Osteoblast (primary cell): ENCODE measurements at regions not wholly inside any gene's neighbourhood (a gene's known extent, or its start where the extent isn't known, plus 50 kb on each side); places are given as distances from the start of the nearest gene placed in this dataset.
"Not testable (repeated sequence)": the region's sequence is repeated elsewhere in the genome, so short reads cannot be mapped to it uniquely, and the experiment has no call there.

Experiments
- DNase-seq: peaks from one replicate; pipeline ENCODE4 v3.0.0; 2011; ENCODE audit warnings: low spot score, mixed read lengths; ENCODE audit not compliant: insufficient read length; ENCODE audit errors: missing footprints
- H2AFZ ChIP-seq: 2 replicates; pipeline ENCODE4 v1.6.0; 2011; ENCODE audit warnings: mild to moderate bottlenecking, low read length
- H3K27ac ChIP-seq: 2 replicates; pipeline ENCODE4 v1.5.1; 2011; ENCODE audit warnings: mild to moderate bottlenecking, low read depth, low read length, moderate library complexity
- H3K27me3 ChIP-seq: 2 replicates; pipeline ENCODE4 v1.6.0; 2012; ENCODE audit warnings: mild to moderate bottlenecking, control low read depth, inconsistent platforms, low read length, moderate library complexity; ENCODE audit not compliant: insufficient read depth
- H3K36me3 ChIP-seq: 2 replicates; pipeline ENCODE4 v1.5.1; 2011; ENCODE audit warnings: mild to moderate bottlenecking, low read length, control low read depth, moderate library complexity; ENCODE audit not compliant: insufficient read depth
- H3K4me1 ChIP-seq: 2 replicates; pipeline ENCODE4 v1.5.1; 2011; ENCODE audit warnings: mild to moderate bottlenecking, low read length, control low read depth, moderate library complexity; ENCODE audit not compliant: insufficient read depth
- H3K4me2 ChIP-seq: 2 replicates; pipeline ENCODE4 v1.6.0; 2011; ENCODE audit warnings: mild to moderate bottlenecking, low read length; ENCODE audit not compliant: insufficient read depth
- H3K4me3 ChIP-seq: fragments of 200-600 bp; sonication (generic); 3 replicates; pipeline ENCODE4 v1.5.1; 2012; ENCODE audit warnings: mild to moderate bottlenecking, low read length, inconsistent platforms; ENCODE audit not compliant: insufficient read depth
- H3K79me2 ChIP-seq: 2 replicates; pipeline ENCODE4 v1.6.0; 2012; ENCODE audit warnings: mild to moderate bottlenecking, low read length, control low read depth, inconsistent platforms; ENCODE audit not compliant: insufficient read depth
- H3K9me3 ChIP-seq: 2 replicates; pipeline ENCODE4 v1.5.1; 2011; ENCODE audit warnings: low read depth, low read length, control low read depth
- H4K20me1 ChIP-seq: 2 replicates; pipeline ENCODE4 v1.6.0; 2012; ENCODE audit warnings: mild to moderate bottlenecking, low read length, control low read depth; ENCODE audit not compliant: insufficient read depth
- TF ChIP-seq, protein P1 (sequence below): IDR thresholded peaks from 2 replicates; pipeline ENCODE4 v1.5.1; 2011; ENCODE audit warnings: mild to moderate bottlenecking, low read depth, low read length, moderate library complexity; ENCODE audit errors: extremely low read depth

DNA sequence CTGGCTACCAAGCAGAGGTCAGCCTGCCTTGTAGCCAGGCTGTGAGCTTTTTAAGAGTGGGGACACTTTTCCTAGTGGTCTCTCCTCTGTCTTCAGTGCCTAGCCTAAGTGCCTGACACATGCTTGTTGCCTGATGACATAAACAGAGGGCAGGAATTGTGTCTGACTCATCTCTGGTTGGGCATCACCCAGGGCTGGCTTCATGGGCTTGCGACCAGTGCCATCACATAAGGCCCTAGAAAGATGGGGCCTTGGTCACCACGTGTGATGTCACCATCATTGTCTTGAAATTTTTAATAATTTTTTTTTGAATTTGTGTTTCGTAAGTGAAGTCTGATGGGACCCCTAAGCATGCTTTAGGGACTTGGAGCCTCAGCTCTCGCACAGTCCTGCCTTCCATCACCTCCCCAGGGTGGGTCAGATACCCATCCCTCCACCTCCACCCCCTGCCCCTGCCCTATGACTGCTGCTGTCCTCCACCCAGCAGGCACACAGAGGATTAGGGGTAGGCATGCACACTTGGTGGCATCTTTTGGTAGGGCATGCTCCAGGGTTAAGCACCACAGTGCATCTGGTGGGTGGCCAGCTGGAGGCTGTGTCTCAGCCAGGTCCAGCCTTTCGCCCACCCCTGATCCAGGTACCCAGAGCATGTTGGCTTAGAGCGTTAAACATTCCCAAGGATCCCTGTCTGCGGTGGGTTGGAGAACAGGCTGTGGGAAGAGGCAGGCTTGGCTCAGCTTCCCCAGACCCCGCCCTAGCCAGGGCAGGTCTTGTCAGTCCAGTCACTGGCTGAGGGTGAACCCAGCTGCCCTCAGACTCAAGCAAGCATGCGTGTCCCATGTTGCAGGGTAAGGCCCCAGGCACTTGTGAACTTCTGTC lies 80.1 kb upstream of the SH3PXD2B start:
- H3K27ac ChIP-seq = no peak overlapping the region
- no peaks in the 10 kb centered on the region for H3K79me2 ChIP-seq
- H3K4me1 ChIP-seq = peaks cover 4% of the 10 kb centered on the region
- no peak for DNase-seq
- no peak overlapping the region for H3K4me3 ChIP-seq
- H2AFZ ChIP-seq = no peak overlapping the region
- peaks cover 25% of the 10 kb centered on the region for H3K27me3 ChIP-seq
- H3K4me2 ChIP-seq = no peak overlapping the region
- TF ChIP-seq, protein P1, sequence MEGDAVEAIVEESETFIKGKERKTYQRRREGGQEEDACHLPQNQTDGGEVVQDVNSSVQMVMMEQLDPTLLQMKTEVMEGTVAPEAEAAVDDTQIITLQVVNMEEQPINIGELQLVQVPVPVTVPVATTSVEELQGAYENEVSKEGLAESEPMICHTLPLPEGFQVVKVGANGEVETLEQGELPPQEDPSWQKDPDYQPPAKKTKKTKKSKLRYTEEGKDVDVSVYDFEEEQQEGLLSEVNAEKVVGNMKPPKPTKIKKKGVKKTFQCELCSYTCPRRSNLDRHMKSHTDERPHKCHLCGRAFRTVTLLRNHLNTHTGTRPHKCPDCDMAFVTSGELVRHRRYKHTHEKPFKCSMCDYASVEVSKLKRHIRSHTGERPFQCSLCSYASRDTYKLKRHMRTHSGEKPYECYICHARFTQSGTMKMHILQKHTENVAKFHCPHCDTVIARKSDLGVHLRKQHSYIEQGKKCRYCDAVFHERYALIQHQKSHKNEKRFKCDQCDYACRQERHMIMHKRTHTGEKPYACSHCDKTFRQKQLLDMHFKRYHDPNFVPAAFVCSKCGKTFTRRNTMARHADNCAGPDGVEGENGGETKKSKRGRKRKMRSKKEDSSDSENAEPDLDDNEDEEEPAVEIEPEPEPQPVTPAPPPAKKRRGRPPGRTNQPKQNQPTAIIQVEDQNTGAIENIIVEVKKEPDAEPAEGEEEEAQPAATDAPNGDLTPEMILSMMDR = no peak
- no peaks in the 10 kb centered on the region for H3K9me3 ChIP-seq
- H4K20me1 ChIP-seq = no peaks in the 10 kb centered on the region
- H3K36me3 ChIP-seq = no peaks in the 10 kb centered on the region

DNA sequence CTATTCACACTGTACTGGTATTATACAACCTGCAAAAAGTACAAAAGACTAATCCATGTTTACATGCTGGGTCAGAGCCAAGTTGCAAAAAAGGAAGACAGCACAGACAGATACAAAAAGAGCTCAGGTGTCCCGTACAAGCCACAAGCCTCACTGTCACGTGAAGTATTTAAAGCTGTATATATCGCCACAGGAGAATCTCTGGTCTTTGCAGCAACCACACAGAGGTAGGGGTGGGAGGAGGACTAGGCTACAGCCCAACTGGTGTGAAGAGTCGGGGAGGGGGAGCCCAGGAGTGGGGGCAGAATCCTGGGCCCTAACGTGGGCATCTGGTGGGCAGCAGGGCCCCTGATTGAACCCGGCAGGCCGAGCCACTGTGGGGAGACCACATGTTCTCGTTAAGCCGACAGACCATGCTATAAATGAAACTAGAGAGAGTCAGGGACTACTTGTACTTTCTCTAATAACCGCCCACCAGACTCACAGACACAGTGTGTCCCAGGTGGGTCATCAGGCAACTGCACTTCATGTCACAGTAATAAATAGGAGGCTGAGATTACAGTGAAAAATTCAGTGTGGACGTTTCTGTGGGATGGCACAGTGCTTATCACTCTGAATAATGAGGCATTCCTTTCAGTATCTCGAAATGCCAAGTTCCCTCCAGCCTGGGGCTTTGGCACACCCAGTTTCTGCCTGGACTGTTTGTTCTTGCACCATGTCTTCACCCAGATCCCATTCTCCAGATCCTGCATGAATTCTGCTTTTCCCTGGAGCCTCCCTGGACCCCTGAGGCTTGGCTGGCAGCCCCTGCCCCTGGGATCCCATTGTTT lies 79.3 kb upstream of the SH3PXD2B start:
- H3K27ac ChIP-seq = no peak overlapping the region
- H3K36me3 ChIP-seq = no peaks in the 10 kb centered on the region
- TF ChIP-seq, protein P1 = no peak
- H3K4me2 ChIP-seq = no peak overlapping the region
- H3K4me3 ChIP-seq = no peak overlapping the region
- no peak overlapping the region for H2AFZ ChIP-seq
- no peaks in the 10 kb centered on the region for H3K9me3 ChIP-seq
- no peak for DNase-seq
- no peaks in the 10 kb centered on the region for H4K20me1 ChIP-seq
- peaks cover 19% of the 10 kb centered on the region for H3K27me3 ChIP-seq
- no peaks in the 10 kb centered on the region for H3K79me2 ChIP-seq
- peaks cover 4% of the 10 kb centered on the region for H3K4me1 ChIP-seq

DNA sequence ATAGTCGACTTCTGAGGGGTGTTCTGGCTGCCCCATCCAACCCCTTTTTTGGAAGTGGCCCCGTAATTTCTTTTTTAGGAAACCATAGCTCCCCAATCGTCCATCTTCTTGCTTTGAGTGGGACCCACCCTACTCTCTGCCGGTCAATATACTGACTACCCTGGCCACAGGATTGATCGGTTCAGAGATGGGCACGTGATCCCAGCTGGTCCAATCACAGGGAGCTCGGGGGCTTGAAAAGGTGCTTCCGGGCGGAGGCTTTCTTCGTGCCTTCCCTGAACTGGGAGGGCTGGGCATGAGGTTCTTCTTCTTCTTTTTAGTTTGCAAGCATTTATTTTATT lies 78.7 kb upstream of the SH3PXD2B start:
- H3K9me3 ChIP-seq = no peaks in the 10 kb centered on the region
- H3K27me3 ChIP-seq = peaks cover 19% of the 10 kb centered on the region
- H3K4me2 ChIP-seq = no peak overlapping the region
- no peaks in the 10 kb centered on the region for H3K36me3 ChIP-seq
- H3K27ac ChIP-seq = no peak overlapping the region
- H4K20me1 ChIP-seq = no peaks in the 10 kb centered on the region
- no peak for DNase-seq
- no peak overlapping the region for H3K4me3 ChIP-seq
- H3K79me2 ChIP-seq = no peaks in the 10 kb centered on the region
- no peak overlapping the region for H2AFZ ChIP-seq
- TF ChIP-seq, protein P1 = no peak
- peaks cover 4% of the 10 kb centered on the region for H3K4me1 ChIP-seq

DNA sequence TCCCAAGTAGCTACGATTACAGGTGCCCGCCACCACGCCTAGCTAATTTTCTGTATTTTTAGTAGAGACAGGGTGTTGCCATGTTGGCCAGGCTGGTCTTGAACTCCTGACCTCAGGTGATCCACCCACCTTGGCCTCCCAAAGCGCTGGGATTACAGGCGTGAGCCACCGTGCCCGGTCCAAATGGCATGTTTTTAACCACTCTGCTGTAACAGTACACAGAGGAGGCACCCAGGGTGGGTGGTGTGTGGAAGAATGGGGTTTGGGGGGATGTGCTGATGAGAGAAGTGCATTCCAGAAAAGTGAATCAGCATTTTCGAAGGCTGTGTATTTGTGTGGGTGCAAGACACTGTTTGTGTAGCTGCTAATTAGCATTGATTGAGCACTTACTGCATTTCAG lies 78.1 kb upstream of the SH3PXD2B start:
- H3K9me3 ChIP-seq, DNase-seq: not testable (repeated sequence)

More for the DNA sequence above, 78.1 kb upstream of the SH3PXD2B start:
- H3K4me1 ChIP-seq, H3K36me3 ChIP-seq, H3K27ac ChIP-seq, H4K20me1 ChIP-seq, H3K4me3 ChIP-seq, H3K4me2 ChIP-seq, H2AFZ ChIP-seq, H3K79me2 ChIP-seq: not testable (repeated sequence)
- peaks cover 25% of the 10 kb centered on the region for H3K27me3 ChIP-seq
